Astrocyte (in vitro differentiated cells and primary cell): ENCODE measurements at regions not wholly inside any gene's neighbourhood (a gene's known extent, or its start where the extent isn't known, plus 50 kb on each side); places are given as distances from the start of the nearest gene placed in this dataset.

Source experiments
- EZH2 ChIP-seq: IDR thresholded peaks from 2 replicates; pipeline ENCODE4 v1.6.1; 2012; ENCODE audit warnings: mild to moderate bottlenecking, low read length, inconsistent platforms; ENCODE audit not compliant: insufficient read depth
- TF ChIP-seq, protein P1 (sequence below): IDR thresholded peaks from 2 replicates; pipeline ENCODE4 v1.5.1; 2011; ENCODE audit warnings: low read depth, mild to moderate bottlenecking, inconsistent platforms, low read length, moderate library complexity; ENCODE audit not compliant: insufficient read depth

DNA sequence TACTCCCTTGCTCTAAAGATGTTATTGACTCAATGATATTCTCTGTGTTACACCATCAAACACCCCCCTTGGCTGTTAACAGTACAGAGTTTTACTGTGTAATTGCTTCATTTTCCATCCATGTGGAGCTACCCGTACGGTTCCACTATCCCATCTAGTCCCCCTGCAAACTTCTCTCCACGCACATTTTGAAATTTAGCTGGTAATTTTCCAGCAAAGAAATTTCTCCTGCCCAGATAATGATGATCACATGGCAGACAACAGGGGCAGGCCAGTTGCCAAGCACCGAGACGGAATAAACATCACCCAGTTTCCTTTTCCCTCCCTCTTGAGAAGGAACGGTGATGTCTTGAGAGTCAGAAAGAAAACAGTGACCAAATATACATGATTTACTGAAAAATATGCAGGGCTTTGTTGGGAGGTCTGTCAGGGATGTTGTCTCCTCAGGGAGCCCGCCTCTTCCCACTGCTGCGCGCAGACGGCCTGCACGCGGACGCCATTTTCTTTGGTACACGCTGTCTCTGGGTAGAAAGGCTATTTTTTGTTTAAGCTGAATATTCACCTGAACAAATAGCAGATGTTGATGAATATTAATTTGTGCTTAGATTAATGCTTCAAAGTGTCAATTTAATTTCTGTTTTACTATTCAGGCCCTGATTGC lies 109.9 kb downstream of the OLFM4 start:
- TF ChIP-seq, protein P1, sequence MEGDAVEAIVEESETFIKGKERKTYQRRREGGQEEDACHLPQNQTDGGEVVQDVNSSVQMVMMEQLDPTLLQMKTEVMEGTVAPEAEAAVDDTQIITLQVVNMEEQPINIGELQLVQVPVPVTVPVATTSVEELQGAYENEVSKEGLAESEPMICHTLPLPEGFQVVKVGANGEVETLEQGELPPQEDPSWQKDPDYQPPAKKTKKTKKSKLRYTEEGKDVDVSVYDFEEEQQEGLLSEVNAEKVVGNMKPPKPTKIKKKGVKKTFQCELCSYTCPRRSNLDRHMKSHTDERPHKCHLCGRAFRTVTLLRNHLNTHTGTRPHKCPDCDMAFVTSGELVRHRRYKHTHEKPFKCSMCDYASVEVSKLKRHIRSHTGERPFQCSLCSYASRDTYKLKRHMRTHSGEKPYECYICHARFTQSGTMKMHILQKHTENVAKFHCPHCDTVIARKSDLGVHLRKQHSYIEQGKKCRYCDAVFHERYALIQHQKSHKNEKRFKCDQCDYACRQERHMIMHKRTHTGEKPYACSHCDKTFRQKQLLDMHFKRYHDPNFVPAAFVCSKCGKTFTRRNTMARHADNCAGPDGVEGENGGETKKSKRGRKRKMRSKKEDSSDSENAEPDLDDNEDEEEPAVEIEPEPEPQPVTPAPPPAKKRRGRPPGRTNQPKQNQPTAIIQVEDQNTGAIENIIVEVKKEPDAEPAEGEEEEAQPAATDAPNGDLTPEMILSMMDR, result no peak
- no peak for TF ChIP-seq EZH2
